Adrenal gland (tissue), 9 donors: ENCODE measurements at regions not wholly inside any gene's neighbourhood (a gene's known extent, or its start where the extent isn't known, plus 50 kb on each side); places are given as distances from the start of the nearest gene placed in this dataset.

Experiments
- DNase-seq, 7 donors: peaks; one replicate each; pipeline ENCODE4 v3.0.0-alpha.2; 2019 to 2020
- H3K27ac ChIP-seq, 5 donors: fragments of 200-600 bp; sonication (generic) in 4 of 5; 1 replicate in 3 of 5; 2 replicates in 2 of 5; pipeline versions ENCODE4 v1.5.1 to v1.8.0; 2016 to 2020; ENCODE audit warnings: mild to moderate bottlenecking in 1 of 5
- H3K27me3 ChIP-seq: fragments of 200-600 bp; 2 replicates; pipeline ENCODE4 v1.8.0; 2021
- H3K36me3 ChIP-seq, 2 donors: fragments of 200-600 bp; replicated peaks in 1 of 2; 1 replicate in 1 of 2; 2 replicates in 1 of 2; pipeline versions ENCODE4 v1.5.1 to v1.8.0; 2018 to 2022
- H3K4me1 ChIP-seq, 2 donors: fragments of 200-600 bp; replicated peaks in 1 of 2; 1 replicate in 1 of 2; 2 replicates in 1 of 2; pipeline versions ENCODE4 v1.5.1 to v1.8.0; 2018 to 2021
- H3K4me3 ChIP-seq, 4 donors: fragments of 200-600 bp; sonication (generic) in 3 of 4; one replicate each; pipeline ENCODE4 v1.5.1; 2016 to 2018
- H3K9me3 ChIP-seq, 3 donors: fragments of 200-600 bp; sonication (generic) in 1 of 3; replicated peaks in 1 of 3; 1 replicate in 2 of 3; 2 replicates in 1 of 3; pipeline versions ENCODE4 v1.5.1 to v1.8.0; 2016 to 2021
- POLR2A ChIP-seq, 2 donors: fragments of 450-650 bp; IDR thresholded peaks; one replicate each; pipeline ENCODE4 v1.6.1; 2017; ENCODE audit warnings: antibody characterized with exemption in 2 of 2, mild to moderate bottlenecking in 2 of 2, moderate library complexity in 1 of 2
- WGBS, 4 donors: extraction: QIAGEN DNeasy Blood & Tissue Kit in 2 of 4; methylation state at CpG; one replicate each; pipeline versions ENCODE4 v1.1.5 to v1.1.7; 2013 to 2017; 5-methylcytosine and 5-hydroxymethylcytosine counted together
- intact Hi-C, 2 donors: fragments of 100-400 bp; cut with DNase I; formaldehyde crosslinking; loops; one replicate each; pipeline versions ENCODE4 v1.14.1 to v1.15.0; 2022 to 2023
- TF ChIP-seq, protein P1 (sequence below), 6 experiments: fragments of 450-650 bp in 4 of 6; fragments of 200-600 bp in 2 of 6; sonication (generic) in 1 of 6; IDR thresholded peaks; 1 replicate in 5 of 6; 2 replicates in 1 of 6; pipeline versions ENCODE4 v1.5.1 to v1.8.0; 2016 to 2021; ENCODE audit warnings: antibody characterized with exemption in 6 of 6, mild to moderate bottlenecking in 2 of 6, moderate library complexity in 1 of 6
- donor health status: healthy with polysubstance abuse.
- donor health status: Bipolar disorder and iron deficiency.
- donor health status: DM: yes; HTN: yes; CAD: no.
- donor health status: DM: no; HTN: no; CAD: no.
- donor health status: DM: no; HTN: no; CAD: no.

DNA sequence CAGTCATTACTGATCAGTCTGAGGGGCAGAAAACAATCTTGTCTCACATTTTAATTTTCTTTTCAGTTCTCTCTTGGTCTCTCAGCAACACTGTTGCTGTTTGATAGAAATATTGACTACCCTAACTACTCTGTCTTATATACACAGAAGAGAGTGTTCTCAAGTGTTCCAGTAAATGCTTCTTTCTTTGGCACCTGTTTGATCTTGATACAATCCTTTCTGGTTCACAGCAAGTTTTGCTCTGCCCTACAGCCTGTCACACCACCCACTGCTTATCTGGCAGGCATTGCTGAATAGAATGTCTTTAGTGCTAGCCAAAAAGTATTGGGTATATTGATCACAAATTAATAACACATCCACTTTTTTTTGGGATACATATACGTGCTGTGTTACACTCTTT is 75.7 kb upstream of the WLS start:
- no peaks in the 10 kb centered on the region for H3K9me3 ChIP-seq
- intact Hi-C loops = no loop called here
- H3K27me3 ChIP-seq = no peaks in the 10 kb centered on the region
- TF ChIP-seq, protein P1, sequence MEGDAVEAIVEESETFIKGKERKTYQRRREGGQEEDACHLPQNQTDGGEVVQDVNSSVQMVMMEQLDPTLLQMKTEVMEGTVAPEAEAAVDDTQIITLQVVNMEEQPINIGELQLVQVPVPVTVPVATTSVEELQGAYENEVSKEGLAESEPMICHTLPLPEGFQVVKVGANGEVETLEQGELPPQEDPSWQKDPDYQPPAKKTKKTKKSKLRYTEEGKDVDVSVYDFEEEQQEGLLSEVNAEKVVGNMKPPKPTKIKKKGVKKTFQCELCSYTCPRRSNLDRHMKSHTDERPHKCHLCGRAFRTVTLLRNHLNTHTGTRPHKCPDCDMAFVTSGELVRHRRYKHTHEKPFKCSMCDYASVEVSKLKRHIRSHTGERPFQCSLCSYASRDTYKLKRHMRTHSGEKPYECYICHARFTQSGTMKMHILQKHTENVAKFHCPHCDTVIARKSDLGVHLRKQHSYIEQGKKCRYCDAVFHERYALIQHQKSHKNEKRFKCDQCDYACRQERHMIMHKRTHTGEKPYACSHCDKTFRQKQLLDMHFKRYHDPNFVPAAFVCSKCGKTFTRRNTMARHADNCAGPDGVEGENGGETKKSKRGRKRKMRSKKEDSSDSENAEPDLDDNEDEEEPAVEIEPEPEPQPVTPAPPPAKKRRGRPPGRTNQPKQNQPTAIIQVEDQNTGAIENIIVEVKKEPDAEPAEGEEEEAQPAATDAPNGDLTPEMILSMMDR (IDR thresholded peaks at IDR 0.05) = no peak
- TF ChIP-seq POLR2A (IDR thresholded peaks at IDR 0.05) = no peak
- H3K4me3 ChIP-seq = no peak overlapping the region
- WGBS, 4 donors = 88 to 100% (median 93%) methylated on average over 1 of the region's 1 CpG
- DNase-seq = no peak
- no peak overlapping the region for H3K27ac ChIP-seq
- no peaks in the 10 kb centered on the region for H3K36me3 ChIP-seq
- H3K4me1 ChIP-seq = no peaks in the 10 kb centered on the region

GRCh38 chr1:68307378-68307787 is 75.1 kb upstream of the WLS start:
- no peak for TF ChIP-seq POLR2A (IDR thresholded peaks at IDR 0.05)
- TF ChIP-seq, protein P1 (IDR thresholded peaks at IDR 0.05) = no peak
- H3K27ac ChIP-seq = no peak overlapping the region
- no peak overlapping the region for H3K4me3 ChIP-seq
- intact Hi-C loops = no loop called here
- WGBS, 4 donors = 78 to 84% (median 80%) methylated on average over 3 of the region's 3 CpGs
- H3K36me3 ChIP-seq = no peaks in the 10 kb centered on the region
- no peaks in the 10 kb centered on the region for H3K9me3 ChIP-seq
- no peak for DNase-seq
- H3K27me3 ChIP-seq = no peaks in the 10 kb centered on the region
- no peaks in the 10 kb centered on the region for H3K4me1 ChIP-seq

GRCh38 chr1:68301471-68302001 is 69.2 kb upstream of the WLS start:
- H3K36me3 ChIP-seq = no peaks in the 10 kb centered on the region
- 76 to 83% (median 77%) methylated on average over 2 of the region's 2 CpGs for WGBS, 4 donors
- H3K4me3 ChIP-seq = no peak overlapping the region
- DNase-seq = no peak
- H3K27ac ChIP-seq = no peak overlapping the region
- intact Hi-C loops = no loop called here
- no peaks in the 10 kb centered on the region for H3K9me3 ChIP-seq
- H3K27me3 ChIP-seq = no peaks in the 10 kb centered on the region
- H3K4me1 ChIP-seq = no peaks in the 10 kb centered on the region
- TF ChIP-seq, protein P1 (IDR thresholded peaks at IDR 0.05) = no peak

GRCh38 chr1:68294367-68295066 is 62.2 kb upstream of the WLS start:
- H3K4me1 ChIP-seq = peaks cover 10 to 13% of the 10 kb centered on the region in 2 donors
- no peak overlapping the region for H3K27ac ChIP-seq
- DNase-seq = no peak

More at GRCh38 chr1:68294367-68295066, 62.2 kb upstream of the WLS start:
- WGBS, 4 donors = 92 to 95% (median 94%) methylated on average over 12 to 16 of the region's 16 CpGs
- Histone ChIP-seq H3K9me3 (no peaks in the 10 kb centered on the region), H3K27me3 (no peaks in the 10 kb centered on the region), H3K4me3 (no peak overlapping the region), H3K36me3 (no peaks in the 10 kb centered on the region)
- TF ChIP-seq, protein P1 (IDR thresholded peaks at IDR 0.05) = no peak
- TF ChIP-seq POLR2A (IDR thresholded peaks at IDR 0.05) = no peak
- intact Hi-C loops = no loop called here
